H54 (cell line): ENCODE measurements at regions not wholly inside any gene's neighbourhood (a gene's known extent, or its start where the extent isn't known, plus 50 kb on each side); places are given as distances from the start of the nearest gene placed in this dataset.
"Not testable (repeated sequence)": the region's sequence is repeated elsewhere in the genome, so short reads cannot be mapped to it uniquely, and the experiment has no call there.

ENCODE experiments used
- DNase-seq: peaks from one replicate; pipeline ENCODE4 v3.0.0; 2011; ENCODE audit warnings: low spot score, mixed read lengths; ENCODE audit not compliant: insufficient read length
- FAIRE-seq: peaks from 3 replicates; lab custom pipeline; 2011; peaks lifted over from hg19 to GRCh38; lab: Jason Lieb, UNC
- POLR2A ChIP-seq: IDR thresholded peaks from 2 replicates; pipeline ENCODE4 v1.6.1; 2011; ENCODE audit warnings: low read depth, mild to moderate bottlenecking, low read length

GRCh38 chr17:5747276-5747675 lies 163.0 kb upstream of the NLRP1 start:
- FAIRE-seq: no peak
- DNase-seq: no peak
- no peak for TF ChIP-seq POLR2A

- DNase-seq: no peak
- TF ChIP-seq POLR2A: no peak
- no peak for FAIRE-seq
These were observed 163.7 kb upstream of the NLRP1 start for GRCh38 chr17:5747964-5748363.

GRCh38 chr17:5753421-5753820 lies 169.1 kb upstream of the NLRP1 start:
- TF ChIP-seq POLR2A: no peak
- no peak for FAIRE-seq

GRCh38 chr17:5757314-5757907 lies 173.1 kb upstream of the NLRP1 start:
- no peak for DNase-seq
- TF ChIP-seq POLR2A: no peak
- no peak for FAIRE-seq

More at GRCh38 chr17:5753421-5753820, 169.1 kb upstream of the NLRP1 start:
- no peak for DNase-seq

GRCh38 chr17:5758651-5759050 lies 174.3 kb upstream of the NLRP1 start:
- TF ChIP-seq POLR2A: no peak
- FAIRE-seq (no peak), DNase-seq (no peak)

- FAIRE-seq: no peak
- no peak for TF ChIP-seq POLR2A
- DNase-seq: no peak
These were observed 175.2 kb upstream of the NLRP1 start for GRCh38 chr17:5759501-5759925.

- FAIRE-seq: no peak
- TF ChIP-seq POLR2A: no peak
- DNase-seq: no peak
These were observed 177.9 kb upstream of the NLRP1 start for GRCh38 chr17:5762191-5762590.

GRCh38 chr17:5763595-5764306 lies 179.4 kb upstream of the NLRP1 start:
- no peak for TF ChIP-seq POLR2A
- FAIRE-seq: no peak
- no peak for DNase-seq

GRCh38 chr17:5769593-5770354 lies 185.5 kb upstream of the NLRP1 start:
- TF ChIP-seq POLR2A: no peak
- no peak for DNase-seq
- FAIRE-seq: no peak

- DNase-seq (no peak), FAIRE-seq (no peak)
- TF ChIP-seq POLR2A: no peak
These were observed 186.3 kb upstream of the NLRP1 start for GRCh38 chr17:5770441-5771270.

- FAIRE-seq, DNase-seq: not testable (repeated sequence)
These were observed 186.9 kb upstream of the NLRP1 start for GRCh38 chr17:5771271-5771577.

- DNase-seq, FAIRE-seq: not testable (repeated sequence)
These were observed 187.7 kb upstream of the NLRP1 start for GRCh38 chr17:5772017-5772416.

- no peak for FAIRE-seq
- DNase-seq: no peak
- no peak for TF ChIP-seq POLR2A
These were observed 188.4 kb upstream of the NLRP1 start for GRCh38 chr17:5772720-5773119.
